Middle frontal gyrus (tissue), 1 donor: ENCODE measurements at regions not wholly inside any gene's neighbourhood (a gene's known extent, or its start where the extent isn't known, plus 50 kb on each side); places are given as distances from the start of the nearest gene placed in this dataset.
"Not testable (repeated sequence)": the region's sequence is repeated elsewhere in the genome, so short reads cannot be mapped to it uniquely, and the experiment has no call there.

Experiments used
- DNase-seq: peaks from one replicate; pipeline ENCODE4 v3.0.0-alpha.2; 2015; ENCODE audit warnings: low spot score; ENCODE audit errors: extremely low spot score

GRCh38 chr10:26355241-26355640 lies 82.9 kb upstream of the APBB1IP start:
- no peak for DNase-seq

GRCh38 chr10:26357203-26357602 lies 80.9 kb upstream of the APBB1IP start:
- DNase-seq = no peak

DNA sequence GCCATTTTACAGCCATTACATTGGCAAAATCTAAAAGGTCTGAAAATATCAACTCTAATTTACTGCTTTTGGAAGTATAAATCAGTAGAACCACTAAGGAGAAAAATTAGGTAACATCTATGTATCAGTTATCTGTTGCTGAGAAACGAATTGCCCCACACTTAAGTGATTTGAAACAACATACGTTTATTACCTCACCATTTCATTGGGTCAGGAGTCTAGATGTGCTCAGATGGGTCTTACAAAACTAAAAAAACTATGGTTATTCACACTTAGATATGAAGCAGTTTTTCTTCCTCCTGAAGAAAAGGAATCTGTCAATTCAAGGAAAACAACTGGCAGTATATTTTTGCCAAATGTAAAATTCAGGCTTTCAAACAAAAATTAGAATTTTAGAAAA lies 80.1 kb upstream of the APBB1IP start:
- DNase-seq = no peak

DNA sequence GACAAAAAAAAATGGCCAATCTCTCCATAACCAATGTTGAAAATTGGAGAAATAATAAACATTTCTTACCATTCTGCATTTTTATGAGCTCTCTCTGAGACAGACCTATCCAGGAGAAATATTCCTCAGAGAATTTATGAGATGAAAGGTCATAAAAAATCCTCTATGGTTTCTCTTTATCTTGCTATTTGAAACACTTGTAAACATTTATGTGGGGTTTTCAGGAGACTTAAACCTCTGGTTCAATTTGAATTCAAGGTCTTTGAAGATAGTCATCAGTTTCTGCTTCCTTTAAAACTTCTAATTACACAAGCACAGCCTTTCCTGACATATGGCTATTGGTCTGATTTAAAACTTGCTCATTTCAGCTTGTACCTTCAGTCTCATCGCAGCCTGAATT lies 78.5 kb upstream of the APBB1IP start:
- no peak for DNase-seq

DNA sequence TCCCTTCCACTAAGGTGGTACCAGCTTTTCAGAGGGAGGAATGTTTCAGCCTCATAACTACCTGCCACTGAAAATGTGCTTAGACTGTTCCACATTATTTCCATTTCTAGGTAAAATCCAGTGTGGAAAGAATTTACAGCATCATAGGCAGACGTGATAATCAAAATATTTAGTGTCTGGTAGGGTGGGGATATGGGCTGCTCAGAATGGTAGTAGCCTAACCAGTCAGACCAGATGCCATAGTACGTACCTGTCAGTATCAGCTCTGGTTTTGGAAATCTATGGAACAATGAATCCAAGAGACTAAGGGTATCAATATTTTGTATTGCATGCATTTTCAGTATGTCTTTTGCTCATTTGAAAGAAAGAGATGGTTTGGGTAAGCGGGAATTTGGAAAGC lies 76.8 kb upstream of the APBB1IP start:
- DNase-seq = no peak

GRCh38 chr10:26361971-26362370 lies 76.2 kb upstream of the APBB1IP start:
- DNase-seq = no peak

GRCh38 chr10:26365681-26366358 lies 72.3 kb upstream of the APBB1IP start:
- no peak for DNase-seq

DNA sequence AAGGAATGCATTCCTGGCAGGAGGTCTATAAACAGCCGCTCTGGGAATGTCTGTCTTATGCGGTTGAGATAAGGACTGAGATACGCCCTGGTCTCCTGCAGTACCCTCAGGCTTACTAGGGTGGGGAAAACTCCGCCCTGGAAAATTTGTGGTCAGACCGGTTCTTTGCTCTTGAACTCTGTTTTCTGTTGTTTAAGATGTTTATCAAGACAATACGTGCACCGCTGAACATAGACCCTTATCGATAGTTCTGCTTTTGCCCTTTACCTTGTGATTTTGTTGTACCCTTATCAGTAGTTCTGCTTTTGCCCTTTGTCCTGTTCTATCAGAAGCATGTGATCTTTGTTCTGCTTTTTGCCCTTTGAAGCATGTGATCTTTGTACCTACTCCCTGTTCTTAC lies 71.1 kb upstream of the APBB1IP start:
- not testable (repeated sequence) for DNase-seq

DNA sequence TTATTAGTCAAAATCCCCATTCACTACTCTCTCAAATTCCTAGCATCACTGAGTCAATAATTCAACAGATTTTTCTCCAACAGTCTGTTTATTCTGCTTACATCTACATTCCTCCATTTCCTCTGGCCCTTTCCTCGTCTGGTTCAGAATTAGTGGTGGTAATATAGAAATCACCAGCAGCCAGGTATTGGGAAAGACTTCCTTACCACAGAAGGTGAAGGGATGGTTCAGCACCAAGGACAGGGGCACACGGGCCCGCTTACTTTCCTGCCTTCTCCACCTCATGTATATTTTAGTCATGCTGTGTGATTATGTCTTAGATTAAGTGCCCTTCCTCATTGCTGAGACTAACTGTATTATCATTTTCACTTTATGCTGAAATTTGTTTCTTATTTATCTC lies 70.4 kb upstream of the APBB1IP start:
- DNase-seq = no peak

- no peak for DNase-seq
These were observed 69.7 kb upstream of the APBB1IP start for GRCh38 chr10:26368463-26368862.

GRCh38 chr10:26372513-26373354 lies 65.4 kb upstream of the APBB1IP start:
- DNase-seq = no peak

DNA sequence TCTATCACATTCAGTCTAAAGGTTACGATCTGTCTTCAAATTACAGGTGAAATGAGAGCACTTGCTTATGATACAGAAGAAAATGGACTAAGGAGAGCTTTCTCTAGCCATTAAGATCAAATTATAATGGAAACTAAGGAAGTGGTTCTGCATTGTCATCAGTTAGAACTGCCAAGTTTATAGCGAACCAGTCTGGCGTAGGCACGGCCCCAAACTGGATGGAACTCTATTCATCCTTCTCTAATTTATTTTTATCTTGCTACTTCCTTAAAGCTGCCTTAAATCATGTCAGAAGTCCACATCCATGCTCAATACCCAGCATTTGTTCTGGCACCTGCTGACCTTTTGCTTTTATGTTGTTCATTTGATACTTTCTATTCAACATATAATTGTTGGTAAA lies 63.7 kb upstream of the APBB1IP start:
- peak; percentile 7 for DNase-seq

- DNase-seq = not testable (repeated sequence)
These were observed 60.8 kb upstream of the APBB1IP start for GRCh38 chr10:26377224-26377810.

DNA sequence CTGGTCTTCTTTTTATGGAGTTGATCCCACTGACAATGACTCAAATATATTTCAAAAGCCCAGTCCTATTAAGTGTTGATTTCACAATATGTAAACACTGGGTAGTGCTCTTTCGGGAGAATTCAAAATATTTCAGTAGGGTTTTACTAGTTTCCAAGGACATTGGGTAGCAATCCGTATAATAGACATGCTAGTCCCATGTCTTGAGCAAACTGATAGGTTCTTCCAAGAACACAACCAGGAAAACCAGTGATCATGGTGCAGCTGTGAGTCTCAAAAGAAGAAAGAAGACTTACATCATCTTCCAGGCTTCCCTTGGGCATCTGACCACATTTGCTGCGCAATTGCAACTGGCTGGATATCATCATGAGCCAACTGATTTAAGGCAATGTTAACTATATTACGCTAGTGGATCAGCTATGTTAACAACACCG lies 59.3 kb upstream of the APBB1IP start:
- DNase-seq = no peak

DNA sequence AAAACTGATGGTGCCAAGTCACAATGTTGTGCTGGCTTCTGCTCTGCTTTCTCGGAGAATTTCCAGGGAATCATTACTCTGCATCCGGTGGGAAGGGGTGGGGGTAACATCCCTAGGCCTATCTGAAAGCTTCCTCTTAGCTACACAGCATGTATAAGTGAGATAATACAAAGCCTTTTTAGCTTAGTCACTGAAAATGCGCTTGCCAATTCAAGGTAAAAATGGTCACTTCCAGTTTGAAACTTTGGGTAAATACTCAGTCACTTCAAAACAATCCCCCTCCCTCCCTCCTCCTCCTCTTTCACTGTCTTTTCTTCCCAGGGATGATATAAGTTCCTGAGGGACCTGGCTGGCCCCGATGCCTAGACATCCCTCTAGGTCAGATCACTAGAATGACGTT lies 57.3 kb upstream of the APBB1IP start:
- no peak for DNase-seq

GRCh38 chr10:26381986-26382385 lies 56.2 kb upstream of the APBB1IP start:
- no peak for DNase-seq

GRCh38 chr10:26384600-26384999 lies 53.5 kb upstream of the APBB1IP start:
- no peak for DNase-seq

- DNase-seq = no peak
These were observed 52.7 kb upstream of the APBB1IP start for GRCh38 chr10:26385443-26385842.

DNA sequence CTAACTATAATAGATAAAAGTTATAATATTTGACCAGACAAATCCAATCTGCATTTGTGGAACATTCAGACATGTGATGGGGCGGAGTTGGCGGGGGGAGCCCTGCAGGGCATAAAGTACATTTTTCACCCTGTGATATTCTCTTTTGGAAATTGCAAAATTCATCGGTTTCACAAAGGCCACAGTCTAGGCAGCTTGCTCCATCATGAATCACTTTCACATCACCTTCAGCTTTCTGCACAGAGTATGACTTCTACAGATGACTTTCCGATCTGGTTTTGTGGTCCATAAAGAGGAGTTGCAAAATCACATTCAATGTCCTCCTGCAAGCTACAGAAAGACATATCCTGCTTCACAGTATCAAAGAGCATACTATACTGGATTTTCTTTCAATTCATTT lies 51.4 kb upstream of the APBB1IP start:
- DNase-seq = no peak
